ENCODE measurements at regions not wholly inside any gene's neighbourhood (a gene's known extent, or its start where the extent isn't known, plus 50 kb on each side); places are given as distances from the start of the nearest gene placed in this dataset.

DNA sequence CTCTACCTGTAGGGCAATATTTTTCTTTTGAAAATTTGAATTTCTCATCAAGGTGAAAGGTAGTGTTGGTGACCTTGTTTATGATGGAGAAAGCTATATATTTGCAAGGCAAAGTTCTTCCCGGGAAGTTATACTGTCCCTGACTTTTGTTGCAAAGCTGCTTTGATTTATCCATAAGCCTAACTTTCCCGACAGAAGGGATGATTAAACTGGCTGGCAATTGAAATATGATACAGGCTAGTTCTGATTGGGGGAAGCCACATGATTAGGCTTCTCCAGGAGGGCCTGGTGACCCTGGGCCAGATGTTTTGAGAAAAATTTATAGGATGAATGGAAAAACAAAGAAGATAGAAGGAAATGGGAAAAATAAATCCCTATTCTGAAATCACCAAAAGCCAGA, 215.5 kb downstream of the ACTR3B start:
- TF ChIP-seq, protein P1, sequence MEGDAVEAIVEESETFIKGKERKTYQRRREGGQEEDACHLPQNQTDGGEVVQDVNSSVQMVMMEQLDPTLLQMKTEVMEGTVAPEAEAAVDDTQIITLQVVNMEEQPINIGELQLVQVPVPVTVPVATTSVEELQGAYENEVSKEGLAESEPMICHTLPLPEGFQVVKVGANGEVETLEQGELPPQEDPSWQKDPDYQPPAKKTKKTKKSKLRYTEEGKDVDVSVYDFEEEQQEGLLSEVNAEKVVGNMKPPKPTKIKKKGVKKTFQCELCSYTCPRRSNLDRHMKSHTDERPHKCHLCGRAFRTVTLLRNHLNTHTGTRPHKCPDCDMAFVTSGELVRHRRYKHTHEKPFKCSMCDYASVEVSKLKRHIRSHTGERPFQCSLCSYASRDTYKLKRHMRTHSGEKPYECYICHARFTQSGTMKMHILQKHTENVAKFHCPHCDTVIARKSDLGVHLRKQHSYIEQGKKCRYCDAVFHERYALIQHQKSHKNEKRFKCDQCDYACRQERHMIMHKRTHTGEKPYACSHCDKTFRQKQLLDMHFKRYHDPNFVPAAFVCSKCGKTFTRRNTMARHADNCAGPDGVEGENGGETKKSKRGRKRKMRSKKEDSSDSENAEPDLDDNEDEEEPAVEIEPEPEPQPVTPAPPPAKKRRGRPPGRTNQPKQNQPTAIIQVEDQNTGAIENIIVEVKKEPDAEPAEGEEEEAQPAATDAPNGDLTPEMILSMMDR (IDR thresholded peaks at IDR 0.05), result no peak
- no peak for TF ChIP-seq POLR2A (IDR thresholded peaks at IDR 0.05)

All from thyroid gland (tissue), 4 donors.